OCI-LY7 (cell line): ENCODE measurements at regions not wholly inside any gene's neighbourhood (a gene's known extent, or its start where the extent isn't known, plus 50 kb on each side); places are given as distances from the start of the nearest gene placed in this dataset.

Experiments used
- BruUV-seq: library from RNA; stranded (reverse); fragments of 400-500 nt; replicated peaks from 2 replicates; lab custom pipeline; 2021; lab: Mats Ljungman, UMichigan
- CTCF ChIA-PET: fragments of 300-600 bp; sonication (Branson Sonifier 250); formaldehyde crosslinking; loops from one replicate; lab custom pipeline; 2022; ENCODE audit warnings: antibody characterized with exemption; ENCODE audit not compliant: unreplicated experiment; lab: Charles Lee
- POLR2A ChIA-PET: fragments of 300-600 bp; sonication (Branson Sonifier 250); formaldehyde crosslinking; loops from one replicate; lab custom pipeline; 2022; ENCODE audit warnings: antibody characterized with exemption; lab: Charles Lee
- DNase-seq: peaks from one replicate; pipeline ENCODE4 v3.0.0-alpha.2; 2015; ENCODE audit warnings: low spot score
- H2AFZ ChIP-seq: fragments of 200-600 bp; sonication (generic), shearing (Covaris generic); 2 replicates; pipeline ENCODE4 v1.6.1; 2014; ENCODE audit warnings: mild to moderate bottlenecking, antibody characterized with exemption, low read length, moderate library complexity
- H3K27ac ChIP-seq: fragments of 200-600 bp; sonication (generic); 2 replicates; pipeline ENCODE4 v1.5.1; 2014; ENCODE audit warnings: mixed run types, low read depth, mild to moderate bottlenecking, moderate library complexity, low read length, inconsistent platforms; ENCODE audit not compliant: poor library complexity, severe bottlenecking
- H3K36me3 ChIP-seq: fragments of 200-600 bp; sonication (generic); 2 replicates; pipeline ENCODE4 v1.6.1; 2014; ENCODE audit warnings: mild to moderate bottlenecking, antibody characterized with exemption, low read length, moderate library complexity, mixed read lengths; ENCODE audit not compliant: insufficient read depth
- H3K4me1 ChIP-seq: fragments of 200-600 bp; sonication (generic); 2 replicates; pipeline ENCODE4 v1.5.1; 2014; ENCODE audit warnings: mild to moderate bottlenecking, low read length; ENCODE audit not compliant: insufficient read depth, poor library complexity, severe bottlenecking
- H3K4me2 ChIP-seq: fragments of 200-600 bp; sonication (generic); 2 replicates; pipeline ENCODE4 v1.6.1; 2014; ENCODE audit warnings: mild to moderate bottlenecking, low read length
- H3K4me3 ChIP-seq: fragments of 200-600 bp; sonication (generic); 2 replicates; pipeline ENCODE4 v1.5.1; 2014; ENCODE audit warnings: mild to moderate bottlenecking, low read depth, low read length; ENCODE audit not compliant: poor library complexity, severe bottlenecking
- H3K79me2 ChIP-seq: fragments of 200-600 bp; sonication (generic); 2 replicates; pipeline ENCODE4 v1.6.1; 2016; ENCODE audit warnings: low read depth, mild to moderate bottlenecking, low read length, moderate library complexity, mixed read lengths; ENCODE audit not compliant: insufficient read depth
- H3K9me2 ChIP-seq: fragments of 200-600 bp; sonication (generic); 2 replicates; pipeline ENCODE4 v1.6.1; 2016; ENCODE audit warnings: mild to moderate bottlenecking, low read length, mixed read lengths; ENCODE audit not compliant: insufficient read depth
- H3K9me3 ChIP-seq: fragments of 200-600 bp; sonication (generic); 2 replicates; pipeline ENCODE4 v1.6.1; 2014; ENCODE audit warnings: mild to moderate bottlenecking, mixed run types, low read length, mixed read lengths
- H4K20me1 ChIP-seq: fragments of 200-600 bp; sonication (generic); 2 replicates; pipeline ENCODE4 v1.6.1; 2014; ENCODE audit warnings: mild to moderate bottlenecking, antibody characterized with exemption, low read length, moderate library complexity, mixed read lengths; ENCODE audit not compliant: insufficient read depth
- EZH2phosphoT487 ChIP-seq: fragments of 200-600 bp; sonication (generic); IDR thresholded peaks from 2 replicates; pipeline ENCODE4 v1.6.1; 2018; ENCODE audit warnings: low read depth, borderline replicate concordance, mild to moderate bottlenecking, mixed run types, antibody characterized with exemption, low read length, moderate library complexity, mixed read lengths
- intact Hi-C: fragments of 100-400 bp; cut with micrococcal nuclease; formaldehyde crosslinking; loops from one replicate; pipeline ENCODE4 v1.10.0; 2022; ENCODE audit not compliant: unreplicated experiment
- TF ChIP-seq, protein P1 (sequence below): fragments of 200-600 bp; sonication (generic); conservative IDR thresholded peaks from 2 replicates; pipeline ENCODE4 v1.5.1; 2014; ENCODE audit warnings: mild to moderate bottlenecking, antibody characterized with exemption, low read length, moderate library complexity, mixed read lengths

GRCh38 chr2:8222979-8223694 is 458.7 kb upstream of the ID2 start:
- no peak for DNase-seq
- no peaks in the 10 kb centered on the region for H3K9me2 ChIP-seq
- no TSS peak for BruUV-seq
- no peak overlapping the region for H3K4me3 ChIP-seq
- TF ChIP-seq EZH2phosphoT487 = no peak
- TF ChIP-seq, protein P1, sequence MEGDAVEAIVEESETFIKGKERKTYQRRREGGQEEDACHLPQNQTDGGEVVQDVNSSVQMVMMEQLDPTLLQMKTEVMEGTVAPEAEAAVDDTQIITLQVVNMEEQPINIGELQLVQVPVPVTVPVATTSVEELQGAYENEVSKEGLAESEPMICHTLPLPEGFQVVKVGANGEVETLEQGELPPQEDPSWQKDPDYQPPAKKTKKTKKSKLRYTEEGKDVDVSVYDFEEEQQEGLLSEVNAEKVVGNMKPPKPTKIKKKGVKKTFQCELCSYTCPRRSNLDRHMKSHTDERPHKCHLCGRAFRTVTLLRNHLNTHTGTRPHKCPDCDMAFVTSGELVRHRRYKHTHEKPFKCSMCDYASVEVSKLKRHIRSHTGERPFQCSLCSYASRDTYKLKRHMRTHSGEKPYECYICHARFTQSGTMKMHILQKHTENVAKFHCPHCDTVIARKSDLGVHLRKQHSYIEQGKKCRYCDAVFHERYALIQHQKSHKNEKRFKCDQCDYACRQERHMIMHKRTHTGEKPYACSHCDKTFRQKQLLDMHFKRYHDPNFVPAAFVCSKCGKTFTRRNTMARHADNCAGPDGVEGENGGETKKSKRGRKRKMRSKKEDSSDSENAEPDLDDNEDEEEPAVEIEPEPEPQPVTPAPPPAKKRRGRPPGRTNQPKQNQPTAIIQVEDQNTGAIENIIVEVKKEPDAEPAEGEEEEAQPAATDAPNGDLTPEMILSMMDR = no peak
- H3K27ac ChIP-seq = no peak overlapping the region
- H3K4me1 ChIP-seq = no peaks in the 10 kb centered on the region
- H4K20me1 ChIP-seq = no peaks in the 10 kb centered on the region
- no peak overlapping the region for H2AFZ ChIP-seq
- H3K9me3 ChIP-seq = no peaks in the 10 kb centered on the region
- H3K4me2 ChIP-seq = no peak overlapping the region
- H3K79me2 ChIP-seq = no peaks in the 10 kb centered on the region
- no peaks in the 10 kb centered on the region; the same call in 1 of the 2 replicates for H3K36me3 ChIP-seq
- intact Hi-C loops = no loop called here
- POLR2A ChIA-PET = interaction anchor here (0.9 to 1.5 kb wide), 2 partner anchors 10 to 63 kb away, joined by 3 read pairs; no protein-coding TSS in a partner anchor
- CTCF ChIA-PET = interaction anchor here (1.1 to 1.2 kb wide), 2 partner anchors 11 to 12 kb away, joined by 3 to 4 read pairs; no protein-coding TSS in a partner anchor

- H3K9me2 ChIP-seq = no peaks in the 10 kb centered on the region
Measured at GRCh38 chr2:8223695-8224346, 458.0 kb upstream of the ID2 start.

More at GRCh38 chr2:8223695-8224346, 458.0 kb upstream of the ID2 start:
- ChIA-PET POLR2A (interaction anchor here (0.9 to 2.1 kb wide), 3 partner anchors 10 to 63 kb away, joined by 3 to 7 read pairs (median 3); no protein-coding TSS in a partner anchor), CTCF (interaction anchor here (1.2 kb wide), 1 partner anchor 11 kb away, joined by 3 read pairs; no protein-coding TSS in a partner anchor)
- intact Hi-C loops = no loop called here
- Histone ChIP-seq H3K27ac (no peak overlapping the region), H3K9me3 (no peaks in the 10 kb centered on the region), H3K4me1 (peaks cover 1% of the 10 kb centered on the region), H2AFZ (no peak overlapping the region), H4K20me1 (no peaks in the 10 kb centered on the region), H3K36me3 (no peaks in the 10 kb centered on the region; the same call in 1 of the 2 replicates), H3K4me3 (no peak overlapping the region), H3K79me2 (no peaks in the 10 kb centered on the region), H3K4me2 (no peak overlapping the region)
- TF ChIP-seq, protein P1 = no peak
- no peak for TF ChIP-seq EZH2phosphoT487
- no peak for DNase-seq
- BruUV-seq = no TSS peak
